ENCODE measurements at regions not wholly inside any gene's neighbourhood (a gene's known extent, or its start where the extent isn't known, plus 50 kb on each side); places are given as distances from the start of the nearest gene placed in this dataset.

DNA sequence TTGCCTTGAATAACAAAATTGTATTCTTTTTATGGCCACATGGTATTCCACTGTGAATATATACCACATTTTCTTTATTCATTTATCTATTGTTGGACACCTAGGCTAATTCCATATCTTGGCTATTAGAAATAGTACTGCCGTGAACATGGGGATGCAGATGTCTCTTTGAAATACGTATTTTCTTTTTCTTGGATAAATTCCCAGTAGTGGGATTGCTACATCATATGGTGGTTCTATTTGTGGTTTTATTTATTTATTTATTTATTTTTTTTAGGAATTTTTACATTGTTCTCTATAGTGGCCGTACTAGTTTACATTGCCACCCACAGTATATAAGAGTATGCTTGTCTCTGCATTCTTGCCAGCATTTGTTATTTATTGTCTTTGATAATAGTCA lies 679.8 kb upstream of the NRXN1 start:
- peaks cover 4 to 16% (median 5%) of the 10 kb centered on the region in 7 donors for H3K9me3 Mint-ChIP-seq
- no peaks in the 10 kb centered on the region for H3K36me3 Mint-ChIP-seq
- H3K4me1 Mint-ChIP-seq = no peaks in the 10 kb centered on the region
- H3K27ac Mint-ChIP-seq = no peak overlapping the region
- DNase-seq = no peak
- no peak for ATAC-seq (ENCODE audit: low read depth in 2 of 2)
- H3K27me3 Mint-ChIP-seq = no peaks in the 10 kb centered on the region
- no peak overlapping the region for H3K4me3 Mint-ChIP-seq

DNA sequence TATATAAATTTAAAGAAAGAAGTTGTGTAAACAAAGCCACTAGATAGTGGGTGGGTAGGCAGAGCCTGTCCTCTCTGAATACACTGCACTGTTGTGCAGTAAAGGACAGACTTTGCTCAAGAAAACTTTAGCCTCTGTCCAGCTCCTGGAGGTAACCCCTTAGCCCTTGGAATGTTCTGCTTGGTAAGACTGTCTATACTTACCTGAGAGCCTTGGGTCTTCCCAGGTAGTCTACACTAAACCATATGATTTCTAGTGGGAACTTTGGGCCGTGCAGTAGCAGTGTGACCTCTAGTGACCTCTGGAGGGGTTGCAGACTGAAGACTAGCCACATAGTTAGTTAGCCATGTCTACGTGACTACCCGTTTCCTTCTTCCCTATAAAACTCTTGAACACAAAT lies 678.3 kb upstream of the NRXN1 start:
- Mint-ChIP-seq H3K36me3 (no peaks in the 10 kb centered on the region), H3K9me3 (peaks cover 4 to 16% (median 5%) of the 10 kb centered on the region in 7 donors), H3K27ac (no peak overlapping the region), H3K4me1 (no peaks in the 10 kb centered on the region), H3K4me3 (no peak overlapping the region), H3K27me3 (no peaks in the 10 kb centered on the region)
- no peak for ATAC-seq (ENCODE audit: low read depth in 2 of 2)
- no peak for DNase-seq

DNA sequence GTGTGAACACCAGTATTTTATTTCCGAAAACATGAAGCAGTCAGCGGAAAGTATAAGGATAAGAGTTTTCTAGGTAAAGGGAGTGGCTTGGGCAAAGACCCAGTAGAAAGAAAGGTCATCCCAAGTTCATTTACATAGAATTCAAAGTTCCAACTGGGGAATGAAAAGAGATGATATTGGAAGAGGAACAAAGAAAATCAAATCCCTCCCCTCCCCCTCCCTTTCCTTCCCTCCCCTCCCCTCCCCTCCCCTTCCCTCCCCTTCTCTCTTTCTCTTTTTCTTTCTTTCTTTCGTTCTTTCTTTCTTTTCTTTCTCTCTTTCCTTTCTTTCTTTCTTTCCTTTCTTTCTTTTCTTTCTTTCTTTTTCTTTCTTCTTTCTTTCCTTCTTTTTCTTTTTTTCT lies 675.7 kb upstream of the NRXN1 start:
- ATAC-seq (ENCODE audit: low read depth in 2 of 2) = no peak
- H3K27ac Mint-ChIP-seq = no peak overlapping the region

DNA sequence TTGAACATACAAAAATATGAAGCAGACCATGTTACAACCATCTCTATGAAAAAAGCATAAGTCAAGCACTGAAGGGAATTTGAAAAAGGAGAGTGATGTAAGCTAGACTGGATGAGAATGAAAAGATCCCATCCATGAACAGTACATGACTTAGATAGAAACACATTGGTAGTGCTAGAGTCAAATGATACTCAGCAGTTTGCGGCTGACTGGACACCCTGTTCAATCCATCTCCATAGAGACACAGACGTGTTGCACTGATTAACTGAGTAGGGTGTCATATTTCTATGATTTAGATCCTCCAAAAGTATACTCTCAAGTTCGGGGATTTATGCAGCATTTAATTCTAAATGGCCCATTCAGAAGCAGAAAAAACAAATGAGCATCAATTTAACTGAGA lies 674.3 kb upstream of the NRXN1 start:
- H3K27me3 Mint-ChIP-seq = no peaks in the 10 kb centered on the region
- peaks cover 0 to 5% (median 0%) of the 10 kb centered on the region in 7 donors for H3K9me3 Mint-ChIP-seq
- DNase-seq (no peak), ATAC-seq (ENCODE audit: low read depth in 2 of 2) (no peak)
- no peaks in the 10 kb centered on the region for H3K4me1 Mint-ChIP-seq
- no peak overlapping the region for H3K4me3 Mint-ChIP-seq
- H3K36me3 Mint-ChIP-seq = no peaks in the 10 kb centered on the region
- H3K27ac Mint-ChIP-seq = no peak overlapping the region

More for the DNA sequence above, 675.7 kb upstream of the NRXN1 start:
- Mint-ChIP-seq H3K27me3 (no peaks in the 10 kb centered on the region), H3K4me1 (no peaks in the 10 kb centered on the region), H3K9me3 (peaks cover 0 to 7% (median 1%) of the 10 kb centered on the region in 7 donors), H3K4me3 (no peak overlapping the region), H3K36me3 (no peaks in the 10 kb centered on the region)
- no peak for DNase-seq

DNA sequence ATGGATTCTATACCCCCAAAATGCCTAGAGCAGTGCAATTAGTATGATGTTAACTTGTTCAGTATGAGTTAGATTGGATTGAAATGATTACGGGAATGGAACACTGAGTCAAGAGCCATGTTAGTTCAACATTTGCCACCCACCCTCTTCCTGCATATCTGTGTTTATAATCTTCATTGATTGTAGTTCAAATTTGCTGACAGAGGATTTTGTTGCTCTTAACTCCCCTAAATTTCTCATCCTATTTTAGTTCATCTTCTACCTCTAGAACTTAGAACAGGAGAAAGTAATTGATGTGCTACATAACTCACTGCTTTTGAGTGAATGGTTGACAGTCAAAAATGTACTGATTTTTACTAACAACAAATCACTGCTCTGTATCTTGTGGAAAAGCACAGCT lies 673.5 kb upstream of the NRXN1 start:
- Mint-ChIP-seq H3K27me3 (no peaks in the 10 kb centered on the region), H3K9me3 (peaks cover 0 to 5% (median 0%) of the 10 kb centered on the region in 7 donors), H3K4me1 (no peaks in the 10 kb centered on the region), H3K36me3 (no peaks in the 10 kb centered on the region), H3K4me3 (no peak overlapping the region), H3K27ac (no peak overlapping the region)
- ATAC-seq (ENCODE audit: low read depth in 2 of 2) = no peak
- no peak for DNase-seq

DNA sequence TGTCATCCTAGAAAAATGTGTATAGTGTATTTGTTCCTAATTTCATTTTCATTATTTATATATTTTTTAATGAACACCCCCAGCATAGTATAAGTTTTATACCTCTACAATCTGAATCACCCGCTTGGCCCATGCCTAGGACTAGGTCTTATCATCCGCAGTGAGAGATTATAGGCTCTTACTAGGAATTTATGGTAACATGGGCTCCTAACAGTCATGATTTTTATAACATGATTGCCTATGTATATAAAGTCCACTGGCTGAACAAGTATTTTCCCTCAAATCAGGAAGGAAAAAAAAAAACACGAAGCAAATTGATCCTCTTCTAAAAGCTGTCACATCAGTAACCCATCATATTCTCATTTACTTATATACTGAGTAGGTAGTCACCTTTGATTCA lies 666.1 kb upstream of the NRXN1 start:
- Mint-ChIP-seq H3K9me3 (peaks cover 0 to 2% (median 0%) of the 10 kb centered on the region in 7 donors), H3K27me3 (no peaks in the 10 kb centered on the region), H3K36me3 (no peaks in the 10 kb centered on the region), H3K4me1 (no peaks in the 10 kb centered on the region), H3K4me3 (no peak overlapping the region), H3K27ac (no peak overlapping the region)
- ATAC-seq (ENCODE audit: low read depth in 2 of 2) (no peak), DNase-seq (no peak)

DNA sequence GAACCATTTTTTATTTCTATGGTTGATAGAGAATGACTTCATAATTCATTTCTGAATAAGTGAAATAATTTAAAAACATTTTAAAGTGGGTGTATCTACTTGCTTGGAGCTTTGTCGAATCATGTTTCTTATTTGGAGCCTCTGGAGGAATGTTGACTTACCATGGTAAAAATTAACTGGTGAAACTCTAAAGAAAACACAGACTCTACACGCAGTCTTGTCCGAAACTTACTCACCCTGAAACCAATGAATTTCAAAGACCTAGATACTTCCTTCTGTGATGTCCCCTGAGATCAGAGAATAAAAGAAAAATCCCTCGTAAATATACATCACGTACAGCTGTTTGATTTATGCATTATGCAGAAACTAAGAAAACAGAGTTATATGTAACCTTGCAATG lies 665.2 kb upstream of the NRXN1 start:
- Mint-ChIP-seq H3K4me1 (no peaks in the 10 kb centered on the region), H3K9me3 (peaks cover 0 to 7% (median 0%) of the 10 kb centered on the region in 7 donors), H3K4me3 (no peak overlapping the region), H3K36me3 (no peaks in the 10 kb centered on the region), H3K27ac (no peak overlapping the region), H3K27me3 (no peaks in the 10 kb centered on the region)
- DNase-seq (no peak), ATAC-seq (ENCODE audit: low read depth in 2 of 2) (no peak)

DNA sequence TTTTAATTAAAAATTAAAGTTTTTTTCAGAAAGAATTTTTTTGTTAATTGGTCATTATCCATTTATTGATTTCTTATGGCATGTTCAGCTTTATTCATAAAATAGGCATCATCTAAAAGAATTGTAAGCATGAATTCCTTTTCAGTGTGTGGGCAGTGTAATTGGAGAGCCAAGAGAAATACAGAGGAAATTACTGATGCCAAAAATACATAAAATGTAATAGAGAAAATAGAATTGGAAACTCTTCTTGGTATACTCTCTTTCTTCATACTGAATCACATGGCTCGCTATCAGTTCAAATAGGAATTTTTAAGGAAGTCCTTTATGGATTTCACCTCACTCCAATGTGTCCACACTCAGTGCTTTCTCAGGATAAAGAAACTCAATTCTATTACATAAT lies 663.6 kb upstream of the NRXN1 start:
- Mint-ChIP-seq H3K27me3 (no peaks in the 10 kb centered on the region), H3K4me3 (no peak overlapping the region), H3K4me1 (no peaks in the 10 kb centered on the region), H3K36me3 (no peaks in the 10 kb centered on the region), H3K9me3 (peaks cover 0 to 7% (median 0%) of the 10 kb centered on the region in 7 donors), H3K27ac (no peak overlapping the region)
- ATAC-seq (ENCODE audit: low read depth in 2 of 2) (no peak), DNase-seq (no peak)

DNA sequence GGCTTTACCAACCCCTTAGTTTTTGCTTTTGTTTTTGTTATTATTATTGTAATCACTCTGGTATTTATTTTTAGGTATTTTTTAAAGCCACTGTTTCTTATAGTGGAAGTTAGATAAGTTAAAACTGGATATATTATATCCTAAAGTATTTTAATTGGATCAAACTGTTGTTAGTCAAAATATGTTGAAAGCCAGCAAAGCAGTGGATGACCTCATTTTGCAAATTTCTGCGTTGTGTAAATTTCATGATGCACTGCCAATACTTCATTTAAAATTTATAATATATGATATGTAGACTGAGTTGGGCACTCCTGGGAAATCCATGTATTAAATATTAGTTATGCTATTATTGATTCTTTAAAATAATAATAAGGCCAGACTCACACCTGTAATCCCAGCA lies 661.7 kb upstream of the NRXN1 start:
- no peaks in the 10 kb centered on the region for H3K36me3 Mint-ChIP-seq
- no peak overlapping the region for H3K4me3 Mint-ChIP-seq
- DNase-seq = no peak
- ATAC-seq (ENCODE audit: low read depth in 2 of 2) = no peak
- peaks cover 0 to 7% (median 0%) of the 10 kb centered on the region in 7 donors for H3K9me3 Mint-ChIP-seq
- no peak overlapping the region for H3K27ac Mint-ChIP-seq
- no peaks in the 10 kb centered on the region for H3K4me1 Mint-ChIP-seq
- no peaks in the 10 kb centered on the region for H3K27me3 Mint-ChIP-seq

DNA sequence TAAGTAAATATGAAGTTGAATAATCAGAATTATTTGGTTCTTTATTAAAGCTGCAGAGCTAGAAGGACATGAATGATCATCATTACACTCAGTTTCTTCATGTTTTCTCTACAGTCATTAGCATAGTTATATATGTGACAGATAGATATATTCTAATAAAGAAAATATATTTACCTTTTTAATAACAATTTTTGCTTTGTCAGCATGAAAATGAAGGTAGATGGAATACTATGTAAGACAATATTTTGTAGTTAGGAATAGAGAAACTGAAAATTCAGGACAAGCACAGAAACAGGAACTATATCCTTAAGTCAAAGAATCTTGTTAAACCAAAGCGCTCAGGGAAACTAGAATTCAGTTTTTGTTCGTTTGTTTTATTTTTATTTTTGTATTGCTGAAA lies 649.9 kb upstream of the NRXN1 start:
- Mint-ChIP-seq H3K4me3 (no peak overlapping the region), H3K9me3 (peaks cover 0 to 11% (median 4%) of the 10 kb centered on the region in 7 donors)

DNA sequence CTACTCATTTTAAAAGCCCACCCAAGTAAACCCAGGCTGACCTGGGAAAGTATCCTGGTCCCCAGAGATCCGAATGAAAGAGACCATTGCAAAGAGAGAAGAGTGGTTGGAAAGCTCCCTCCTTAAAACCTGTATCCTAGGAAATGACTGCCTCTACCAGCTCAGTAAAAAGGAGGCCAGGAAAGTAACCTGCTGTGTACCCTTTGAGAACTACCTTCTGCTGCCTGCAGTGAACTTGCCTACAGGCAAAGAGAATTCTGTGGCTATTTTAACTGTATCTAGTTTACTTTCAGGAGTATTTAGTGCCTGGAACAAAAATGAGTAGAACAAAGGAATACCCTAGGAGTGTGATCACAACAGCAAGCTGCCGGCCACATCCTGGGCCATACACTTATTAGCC lies 641.7 kb upstream of the NRXN1 start:
- Mint-ChIP-seq H3K27me3 (no peaks in the 10 kb centered on the region), H3K27ac (no peak overlapping the region), H3K36me3 (no peaks in the 10 kb centered on the region), H3K4me1 (no peaks in the 10 kb centered on the region), H3K9me3 (peaks cover 0 to 1% (median 0%) of the 10 kb centered on the region in 7 donors), H3K4me3 (no peak overlapping the region)
- no peak for DNase-seq
- no peak for ATAC-seq (ENCODE audit: low read depth in 2 of 2)

More for the DNA sequence above, 649.9 kb upstream of the NRXN1 start:
- DNase-seq (no peak), ATAC-seq (ENCODE audit: low read depth in 2 of 2) (no peak)
- H3K36me3 Mint-ChIP-seq = no peaks in the 10 kb centered on the region
- H3K27me3 Mint-ChIP-seq = no peaks in the 10 kb centered on the region
- no peak overlapping the region for H3K27ac Mint-ChIP-seq
- no peaks in the 10 kb centered on the region for H3K4me1 Mint-ChIP-seq

DNA sequence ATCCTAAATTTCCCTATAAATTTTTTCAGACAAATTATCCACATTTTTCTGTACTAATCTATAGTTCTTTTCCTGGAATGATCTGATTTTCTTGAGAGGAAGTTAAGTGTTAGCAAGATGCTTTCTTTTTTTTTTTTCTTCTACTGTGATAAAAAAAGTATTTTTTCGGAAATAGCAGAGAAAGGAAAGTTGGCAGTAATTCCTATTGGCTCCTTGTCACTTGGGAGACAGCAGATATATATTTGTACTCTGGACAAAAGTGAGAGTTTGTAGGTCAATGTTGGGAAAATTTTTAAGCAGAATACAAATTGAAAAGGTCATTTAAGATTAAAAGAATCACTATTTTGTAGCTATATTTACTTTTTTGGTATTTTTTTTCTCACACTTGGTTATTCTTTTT lies 635.7 kb upstream of the NRXN1 start:
- no peaks in the 10 kb centered on the region for H3K4me1 Mint-ChIP-seq
- ATAC-seq (ENCODE audit: low read depth in 2 of 2) = no peak
- H3K9me3 Mint-ChIP-seq = peaks cover 0 to 5% (median 1%) of the 10 kb centered on the region in 7 donors
- H3K36me3 Mint-ChIP-seq = no peaks in the 10 kb centered on the region
- no peaks in the 10 kb centered on the region for H3K27me3 Mint-ChIP-seq
- DNase-seq = no peak
- H3K27ac Mint-ChIP-seq = no peak overlapping the region
- H3K4me3 Mint-ChIP-seq = no peak overlapping the region

DNA sequence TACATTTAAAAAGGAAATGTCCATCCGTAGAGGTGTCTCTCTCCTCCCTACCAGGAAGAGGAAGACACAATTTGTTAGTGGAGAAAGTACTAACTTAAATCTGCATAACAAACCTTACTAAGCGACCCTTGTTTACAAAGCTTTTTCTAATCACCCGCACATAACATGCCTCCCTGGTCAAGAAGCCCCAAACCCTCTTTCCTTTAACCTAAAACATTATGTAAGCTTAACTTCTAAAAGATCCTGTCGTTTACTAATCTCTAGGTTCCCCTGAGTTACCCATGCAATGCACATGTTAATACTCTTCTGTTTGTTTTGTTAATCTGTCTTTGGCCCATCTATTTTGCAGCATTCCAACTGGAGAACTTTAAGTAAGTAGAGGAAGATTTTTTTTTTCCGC lies 630.3 kb upstream of the NRXN1 start:
- no peak overlapping the region for H3K4me3 Mint-ChIP-seq
- H3K36me3 Mint-ChIP-seq = no peaks in the 10 kb centered on the region
- H3K27me3 Mint-ChIP-seq = no peaks in the 10 kb centered on the region
- no peak for ATAC-seq (ENCODE audit: low read depth in 2 of 2)
- H3K4me1 Mint-ChIP-seq = no peaks in the 10 kb centered on the region
- H3K9me3 Mint-ChIP-seq = peaks cover 0 to 5% (median 0%) of the 10 kb centered on the region in 7 donors
- DNase-seq = no peak
- H3K27ac Mint-ChIP-seq = no peak overlapping the region

DNA sequence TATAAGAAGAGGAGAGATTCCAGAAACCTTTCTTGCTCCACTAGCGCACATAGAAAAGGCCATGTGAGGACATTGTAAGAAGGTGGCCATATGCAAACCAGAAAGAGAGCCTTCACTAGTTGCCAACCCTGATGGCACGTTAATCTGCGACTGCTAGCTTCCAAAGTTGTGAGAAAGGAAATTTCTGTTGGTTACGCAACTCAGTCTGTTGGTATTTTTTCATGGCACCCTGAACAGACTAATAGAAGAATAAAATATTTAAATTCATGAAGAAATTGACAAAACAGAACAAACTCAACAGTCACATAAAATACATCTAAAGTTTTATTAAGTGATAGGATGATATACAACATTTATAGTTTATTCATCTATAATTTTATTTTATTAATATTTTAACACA lies 625.9 kb upstream of the NRXN1 start:
- H3K27ac Mint-ChIP-seq = no peak overlapping the region
- H3K4me3 Mint-ChIP-seq = no peak overlapping the region
- H3K4me1 Mint-ChIP-seq = no peaks in the 10 kb centered on the region
- ATAC-seq (ENCODE audit: low read depth in 2 of 2) (no peak), DNase-seq (no peak)
- no peaks in the 10 kb centered on the region for H3K9me3 Mint-ChIP-seq
- H3K27me3 Mint-ChIP-seq = no peaks in the 10 kb centered on the region
- H3K36me3 Mint-ChIP-seq = no peaks in the 10 kb centered on the region

DNA sequence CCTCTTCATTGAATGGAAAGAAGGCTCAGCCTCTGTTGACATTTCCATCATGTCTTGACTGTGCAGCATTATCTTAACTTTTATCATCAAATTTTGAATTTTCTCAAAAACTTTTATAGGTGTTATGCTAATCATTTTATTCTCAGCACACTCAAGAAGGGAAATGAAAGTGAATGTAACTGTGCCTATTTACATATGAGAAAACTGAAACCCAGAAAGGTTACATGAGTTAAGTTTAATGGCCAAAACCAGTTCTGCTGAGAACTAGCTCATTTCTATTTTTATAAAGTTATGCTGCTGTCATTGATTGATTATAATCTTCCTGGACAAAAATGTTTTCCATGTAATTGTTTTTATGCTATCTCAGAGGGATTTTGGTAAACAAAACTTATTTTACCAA lies 618.8 kb upstream of the NRXN1 start:
- DNase-seq (no peak), ATAC-seq (ENCODE audit: low read depth in 2 of 2) (no peak)
- Mint-ChIP-seq H3K4me3 (no peak overlapping the region), H3K27ac (no peak overlapping the region), H3K9me3 (peaks cover 0 to 2% (median 0%) of the 10 kb centered on the region in 7 donors), H3K4me1 (no peaks in the 10 kb centered on the region), H3K27me3 (no peaks in the 10 kb centered on the region), H3K36me3 (no peaks in the 10 kb centered on the region)
